NCI-H2081 (cell line): ENCODE measurements at regions not wholly inside any gene's neighbourhood (a gene's known extent, or its start where the extent isn't known, plus 50 kb on each side); places are given as distances from the start of the nearest gene placed in this dataset.

Experiments used
- DNase-seq, 2 experiments: peaks; one replicate each; lab custom pipeline; 2025; lab: John Stamatoyannopoulos, UW

DNA sequence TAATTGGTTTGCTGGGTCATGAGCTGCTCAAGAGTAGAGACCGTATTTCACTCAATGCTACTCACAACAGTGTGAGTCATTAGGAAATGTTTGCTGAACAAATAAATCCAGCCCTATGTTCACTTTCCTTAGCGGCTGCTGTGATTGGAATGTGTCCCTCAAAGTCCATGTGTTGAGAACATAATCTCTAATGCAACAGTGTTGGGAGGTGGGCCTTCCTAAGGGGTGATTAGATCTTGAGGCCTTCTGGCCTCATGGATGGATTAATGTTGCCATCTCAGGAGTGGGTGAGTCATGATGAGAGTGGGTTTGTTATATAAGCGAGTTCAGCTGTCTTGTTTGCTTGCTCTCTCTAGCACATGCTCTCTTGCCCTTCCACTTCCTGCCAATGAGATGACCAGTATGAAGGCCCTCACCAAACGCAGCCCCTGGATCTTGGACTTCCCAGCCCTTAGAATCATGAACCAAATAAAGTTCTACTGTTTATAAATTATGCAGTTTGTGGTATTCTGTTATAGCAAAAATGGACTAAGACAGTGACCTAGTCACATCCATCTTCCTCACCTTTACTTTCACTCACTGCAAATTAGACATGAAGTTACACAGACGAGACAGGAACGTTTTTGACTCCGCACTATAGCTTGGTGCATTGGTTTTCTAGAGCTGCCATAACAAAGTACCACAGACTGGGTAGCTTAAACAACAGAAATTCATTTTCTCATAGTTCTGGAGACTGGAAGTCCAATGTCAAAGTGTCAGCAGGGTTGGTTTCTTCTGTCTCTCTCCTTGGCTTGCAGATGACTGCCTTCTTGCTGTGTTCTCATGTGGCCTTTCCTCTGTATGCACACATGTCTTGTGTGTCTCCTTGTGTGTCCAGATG, 50.9 kb upstream of the FAM169A start:
- DNase-seq: peak in 1 of 2 experiments; percentile 4
